ENCODE measurements at regions not wholly inside any gene's neighbourhood (a gene's known extent, or its start where the extent isn't known, plus 50 kb on each side); places are given as distances from the start of the nearest gene placed in this dataset.
"Not testable (repeated sequence)": the region's sequence is repeated elsewhere in the genome, so short reads cannot be mapped to it uniquely, and the experiment has no call there.

- not testable (repeated sequence) for TF ChIP-seq CTCF (conservative IDR thresholded peaks at IDR 0.05); ZFX (IDR thresholded peaks at IDR 0.05)
Measured at GRCh38 chr14:89660625-89661233, 243.7 kb upstream of the FOXN3 start.
